ENCODE measurements at regions not wholly inside any gene's neighbourhood (a gene's known extent, or its start where the extent isn't known, plus 50 kb on each side); places are given as distances from the start of the nearest gene placed in this dataset.

DNA sequence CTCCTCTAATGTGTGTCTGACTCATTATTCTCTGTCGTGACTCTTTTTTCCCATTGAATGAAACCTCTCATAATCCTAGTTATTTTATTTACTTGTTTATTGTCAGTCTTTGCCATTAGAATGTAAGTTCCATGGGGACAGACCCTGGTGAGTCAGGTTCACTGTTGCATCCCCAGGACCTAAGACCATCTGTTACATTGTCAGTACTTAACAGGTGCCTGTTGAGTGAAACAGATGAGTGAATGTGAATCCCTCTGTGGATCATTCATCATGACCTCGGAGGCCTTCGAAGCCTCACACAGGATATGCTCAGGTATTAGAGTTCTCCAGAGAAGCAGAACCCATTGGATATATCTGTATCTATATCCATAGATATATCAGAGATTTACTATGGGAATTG, 120.1 kb downstream of the PFKFB3 start (continued):
- TF ChIP-seq SMAD4 (CRISPR knock-in tag; conservative IDR thresholded peaks at IDR 0.05) (no peak), TRIM28 (IDR thresholded peaks at IDR 0.05) (no peak), ZNF274 (IDR thresholded peaks at IDR 0.05; ENCODE audit: borderline replicate concordance, low read depth, low read length) (no peak)
- TF ChIP-seq, protein P1, sequence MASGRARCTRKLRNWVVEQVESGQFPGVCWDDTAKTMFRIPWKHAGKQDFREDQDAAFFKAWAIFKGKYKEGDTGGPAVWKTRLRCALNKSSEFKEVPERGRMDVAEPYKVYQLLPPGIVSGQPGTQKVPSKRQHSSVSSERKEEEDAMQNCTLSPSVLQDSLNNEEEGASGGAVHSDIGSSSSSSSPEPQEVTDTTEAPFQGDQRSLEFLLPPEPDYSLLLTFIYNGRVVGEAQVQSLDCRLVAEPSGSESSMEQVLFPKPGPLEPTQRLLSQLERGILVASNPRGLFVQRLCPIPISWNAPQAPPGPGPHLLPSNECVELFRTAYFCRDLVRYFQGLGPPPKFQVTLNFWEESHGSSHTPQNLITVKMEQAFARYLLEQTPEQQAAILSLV (tag; IDR thresholded peaks at IDR 0.05) = no peak

DNA sequence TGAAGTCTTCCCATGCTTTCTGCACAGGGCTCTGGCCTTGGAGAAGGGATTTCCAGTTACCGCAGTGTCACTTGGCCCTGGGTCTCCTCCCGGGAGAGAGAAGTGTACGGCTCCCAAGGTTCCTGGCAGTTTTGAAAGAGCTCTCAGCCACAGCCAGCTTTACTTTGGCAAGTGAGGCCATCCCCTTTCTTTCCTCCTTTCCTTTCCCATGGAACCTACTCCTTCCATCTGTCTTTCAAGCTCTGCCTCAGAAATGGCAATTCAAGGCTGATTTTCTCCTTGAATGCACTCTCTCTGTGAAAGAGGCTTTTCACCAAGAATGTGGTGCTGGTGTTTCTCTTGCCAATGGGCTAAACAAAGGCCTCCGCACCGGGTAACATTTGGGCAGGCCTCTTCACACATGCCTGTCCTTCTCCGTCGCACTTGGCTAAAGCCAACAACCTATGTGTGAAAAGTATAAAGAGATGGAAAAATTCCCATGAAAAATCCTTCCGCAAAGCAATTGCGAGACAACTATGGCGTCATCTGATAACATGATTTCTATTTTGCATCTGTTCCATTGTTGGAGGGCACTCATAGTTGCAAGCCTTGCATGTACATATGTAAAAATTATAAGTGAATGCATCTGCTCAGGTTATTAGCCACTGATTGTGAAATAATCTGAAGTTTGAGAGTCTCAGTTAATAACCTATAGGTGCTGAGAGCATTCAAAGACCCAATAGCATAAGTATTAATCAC, 125.4 kb downstream of the PFKFB3 start:
- no TSS peak for BruUV-seq (replicated peaks)
- H3K4me3 ChIP-seq = no peak overlapping the region
- no peaks in the 10 kb centered on the region for H4K20me1 ChIP-seq (replicated peaks; ENCODE audit: control insufficient read depth, insufficient read depth, low read length)
- ChIA-PET POLR2A (no interaction called here), CTCF (ENCODE audit: low intra/inter-chr PET ratio) (interaction anchor here (0.6 kb wide), 1 partner anchor 1053 kb away, joined by 3 read pairs; no protein-coding TSS in a partner anchor)
- H3K9me3 ChIP-seq (replicated peaks; ENCODE audit: control insufficient read depth, insufficient read depth, low read depth, low read length) = no peaks in the 10 kb centered on the region
- intact Hi-C loops (cut with micrococcal nuclease) = no loop called here
- DNase-seq (ENCODE audit: extremely low read depth in 1 of 4, low spot score in 3 of 4) (no peak), FAIRE-seq (no peak), ATAC-seq (no peak)
- H3K4me2 ChIP-seq (ENCODE audit: insufficient read depth, low read length) = no peak overlapping the region
- H3K27me3 ChIP-seq (ENCODE audit: control insufficient read depth in 2 of 2, insufficient read depth in 2 of 2, low read length in 2 of 2) = peaks cover 33 to 56% of the 10 kb centered on the region in 2 experiments
- H3K4me1 ChIP-seq (replicated peaks in 1 of 2; ENCODE audit: control insufficient read depth in 2 of 2, insufficient read depth in 2 of 2, low read length in 2 of 2) = peaks cover 0 to 4% of the 10 kb centered on the region in 2 experiments; a peak in 2 of 5 replicates
- no peaks in the 10 kb centered on the region for H3K9me1 ChIP-seq (ENCODE audit: control insufficient read depth, insufficient read depth, low read length)
- H3K79me2 ChIP-seq (ENCODE audit: control insufficient read depth, insufficient read depth, low read length) = no peaks in the 10 kb centered on the region
- in situ Hi-C loops (cut with MboI) = no loop called here
- H3K36me3 ChIP-seq (ENCODE audit: control insufficient read depth, insufficient read depth, low read length) = no peaks in the 10 kb centered on the region
- H3K27ac ChIP-seq (ENCODE audit: extremely low read depth, low read depth, low read length) = no peak overlapping the region
- H3K9ac ChIP-seq (ENCODE audit: insufficient read depth in 1 of 2, low read depth in 2 of 2, low read length in 2 of 2) = no peak overlapping the region
- no peak overlapping the region for H2AFZ ChIP-seq (ENCODE audit: low read depth, low read length)
- WGBS (ENCODE audit: insufficient coverage, low coverage, missing lambda C conversion rate) = 11% methylated on average over 10 of the region's 10 CpGs
- TF ChIP-seq, protein P2, sequence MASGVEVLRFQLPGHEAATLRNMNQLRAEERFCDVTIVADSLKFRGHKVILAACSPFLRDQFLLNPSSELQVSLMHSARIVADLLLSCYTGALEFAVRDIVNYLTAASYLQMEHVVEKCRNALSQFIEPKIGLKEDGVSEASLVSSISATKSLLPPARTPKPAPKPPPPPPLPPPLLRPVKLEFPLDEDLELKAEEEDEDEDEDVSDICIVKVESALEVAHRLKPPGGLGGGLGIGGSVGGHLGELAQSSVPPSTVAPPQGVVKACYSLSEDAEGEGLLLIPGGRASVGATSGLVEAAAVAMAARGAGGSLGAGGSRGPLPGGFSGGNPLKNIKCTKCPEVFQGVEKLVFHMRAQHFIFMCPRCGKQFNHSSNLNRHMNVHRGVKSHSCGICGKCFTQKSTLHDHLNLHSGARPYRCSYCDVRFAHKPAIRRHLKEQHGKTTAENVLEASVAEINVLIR (CRISPR knock-in tag; IDR thresholded peaks at IDR 0.05) = no peak
- TF ChIP-seq ZNF253 (CRISPR knock-in tag; conservative IDR thresholded peaks at IDR 0.05) (no peak), PML (IDR thresholded peaks at IDR 0.05; ENCODE audit: low read length) (no peak), HNRNPLL (IDR thresholded peaks at IDR 0.05; ENCODE audit: low read depth, low read length, poor library complexity, severe bottlenecking) (no peak), POLR2AphosphoS5 (IDR thresholded peaks at IDR 0.05; ENCODE audit: control insufficient read depth, insufficient read depth, low read depth, low read length) (no peak), KHSRP (IDR thresholded peaks at IDR 0.05) (no peak), ZNF324 (CRISPR knock-in tag; IDR thresholded peaks at IDR 0.05) (no peak), PHF21A (IDR thresholded peaks at IDR 0.05; ENCODE audit: borderline replicate concordance, low read depth) (no peak), ADNP (tag; IDR thresholded peaks at IDR 0.05) (no peak), PHB2 (IDR thresholded peaks at IDR 0.05; ENCODE audit: low read depth) (no peak), MTA3 (IDR thresholded peaks at IDR 0.05; ENCODE audit: borderline replicate concordance) (no peak), FOXM1 (IDR thresholded peaks at IDR 0.05; ENCODE audit: low read depth) (no peak), FOXM1 (CRISPR knock-in tag; IDR thresholded peaks at IDR 0.05; ENCODE audit: low read depth) (no peak), CBX1 (IDR thresholded peaks at IDR 0.05; ENCODE audit: low read depth) (no peak)
- TF ChIP-seq, protein P3, sequence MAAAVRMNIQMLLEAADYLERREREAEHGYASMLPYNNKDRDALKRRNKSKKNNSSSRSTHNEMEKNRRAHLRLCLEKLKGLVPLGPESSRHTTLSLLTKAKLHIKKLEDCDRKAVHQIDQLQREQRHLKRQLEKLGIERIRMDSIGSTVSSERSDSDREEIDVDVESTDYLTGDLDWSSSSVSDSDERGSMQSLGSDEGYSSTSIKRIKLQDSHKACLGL (CRISPR knock-in tag; IDR thresholded peaks at IDR 0.05; ENCODE audit: borderline replicate concordance, poor library complexity, severe bottlenecking) = no peak
- TF ChIP-seq, protein P4, sequence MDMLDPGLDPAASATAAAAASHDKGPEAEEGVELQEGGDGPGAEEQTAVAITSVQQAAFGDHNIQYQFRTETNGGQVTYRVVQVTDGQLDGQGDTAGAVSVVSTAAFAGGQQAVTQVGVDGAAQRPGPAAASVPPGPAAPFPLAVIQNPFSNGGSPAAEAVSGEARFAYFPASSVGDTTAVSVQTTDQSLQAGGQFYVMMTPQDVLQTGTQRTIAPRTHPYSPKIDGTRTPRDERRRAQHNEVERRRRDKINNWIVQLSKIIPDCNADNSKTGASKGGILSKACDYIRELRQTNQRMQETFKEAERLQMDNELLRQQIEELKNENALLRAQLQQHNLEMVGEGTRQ (CRISPR knock-in tag; IDR thresholded peaks at IDR 0.05) = no peak
